Thyroid gland (tissue), 4 donors: ENCODE measurements at regions not wholly inside any gene's neighbourhood (a gene's known extent, or its start where the extent isn't known, plus 50 kb on each side); places are given as distances from the start of the nearest gene placed in this dataset.

Source experiments
- POLR2A ChIP-seq, 2 donors: fragments of 450-650 bp; IDR thresholded peaks; one replicate each; pipeline ENCODE4 v1.6.1; 2017; ENCODE audit warnings: antibody characterized with exemption in 2 of 2, mild to moderate bottlenecking in 2 of 2, moderate library complexity in 1 of 2
- TF ChIP-seq, protein P1 (sequence below), 6 experiments: fragments of 200-600 bp in 3 of 6; fragments of 450-650 bp in 3 of 6; sonication (generic) in 3 of 6; IDR thresholded peaks; one replicate each; pipeline ENCODE4 v1.5.1; 2016 to 2019; ENCODE audit warnings: antibody characterized with exemption in 6 of 6, mild to moderate bottlenecking in 2 of 6, inconsistent platforms in 1 of 6, moderate library complexity in 1 of 6

DNA sequence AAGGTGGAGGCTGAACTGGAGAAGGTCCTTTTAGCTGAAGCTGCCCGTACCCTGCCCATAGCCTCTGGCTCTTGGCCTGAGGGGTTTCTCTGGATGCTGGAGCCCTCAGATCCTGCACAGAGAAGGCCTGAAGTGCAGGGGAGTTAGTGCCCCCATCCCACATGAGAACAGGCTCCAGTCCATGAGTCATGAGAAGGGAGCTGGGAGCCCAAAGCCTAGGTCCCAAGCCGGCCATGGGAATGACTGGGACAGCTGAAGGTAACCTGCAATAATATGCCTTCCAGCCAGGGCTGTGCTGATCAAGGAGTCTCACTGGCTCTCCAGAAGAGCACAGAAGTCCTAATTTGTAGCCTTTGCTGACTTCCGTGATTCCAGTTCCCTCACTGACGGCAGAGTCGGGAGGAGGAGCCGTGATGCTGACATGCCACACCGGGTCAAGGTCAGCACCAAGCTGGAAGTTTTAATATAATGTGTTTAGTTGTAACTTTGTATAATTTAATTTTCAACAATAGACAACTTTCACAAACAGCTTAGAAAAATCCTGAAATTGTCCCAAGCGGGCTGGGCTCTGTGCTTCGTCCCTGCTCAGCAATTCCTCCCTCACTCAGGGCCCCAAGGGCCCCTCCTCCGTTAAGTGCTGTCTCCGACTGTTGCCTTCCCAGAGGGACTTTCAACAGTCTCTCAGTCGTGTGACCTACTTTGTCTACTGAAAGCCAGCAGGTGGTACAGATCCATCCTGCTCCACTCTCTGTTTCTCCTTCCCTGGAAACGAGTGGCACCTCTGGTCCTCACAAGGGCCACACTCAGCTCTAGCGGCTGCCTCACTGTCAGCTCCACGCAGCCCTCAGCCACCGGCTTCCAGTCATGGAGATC, 387.8 kb downstream of the GADD45G start:
- TF ChIP-seq, protein P1, sequence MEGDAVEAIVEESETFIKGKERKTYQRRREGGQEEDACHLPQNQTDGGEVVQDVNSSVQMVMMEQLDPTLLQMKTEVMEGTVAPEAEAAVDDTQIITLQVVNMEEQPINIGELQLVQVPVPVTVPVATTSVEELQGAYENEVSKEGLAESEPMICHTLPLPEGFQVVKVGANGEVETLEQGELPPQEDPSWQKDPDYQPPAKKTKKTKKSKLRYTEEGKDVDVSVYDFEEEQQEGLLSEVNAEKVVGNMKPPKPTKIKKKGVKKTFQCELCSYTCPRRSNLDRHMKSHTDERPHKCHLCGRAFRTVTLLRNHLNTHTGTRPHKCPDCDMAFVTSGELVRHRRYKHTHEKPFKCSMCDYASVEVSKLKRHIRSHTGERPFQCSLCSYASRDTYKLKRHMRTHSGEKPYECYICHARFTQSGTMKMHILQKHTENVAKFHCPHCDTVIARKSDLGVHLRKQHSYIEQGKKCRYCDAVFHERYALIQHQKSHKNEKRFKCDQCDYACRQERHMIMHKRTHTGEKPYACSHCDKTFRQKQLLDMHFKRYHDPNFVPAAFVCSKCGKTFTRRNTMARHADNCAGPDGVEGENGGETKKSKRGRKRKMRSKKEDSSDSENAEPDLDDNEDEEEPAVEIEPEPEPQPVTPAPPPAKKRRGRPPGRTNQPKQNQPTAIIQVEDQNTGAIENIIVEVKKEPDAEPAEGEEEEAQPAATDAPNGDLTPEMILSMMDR (IDR thresholded peaks at IDR 0.05), result no peak
- TF ChIP-seq POLR2A (IDR thresholded peaks at IDR 0.05), result no peak
